ENCODE measurements at regions not wholly inside any gene's neighbourhood (a gene's known extent, or its start where the extent isn't known, plus 50 kb on each side); places are given as distances from the start of the nearest gene placed in this dataset.

DNA sequence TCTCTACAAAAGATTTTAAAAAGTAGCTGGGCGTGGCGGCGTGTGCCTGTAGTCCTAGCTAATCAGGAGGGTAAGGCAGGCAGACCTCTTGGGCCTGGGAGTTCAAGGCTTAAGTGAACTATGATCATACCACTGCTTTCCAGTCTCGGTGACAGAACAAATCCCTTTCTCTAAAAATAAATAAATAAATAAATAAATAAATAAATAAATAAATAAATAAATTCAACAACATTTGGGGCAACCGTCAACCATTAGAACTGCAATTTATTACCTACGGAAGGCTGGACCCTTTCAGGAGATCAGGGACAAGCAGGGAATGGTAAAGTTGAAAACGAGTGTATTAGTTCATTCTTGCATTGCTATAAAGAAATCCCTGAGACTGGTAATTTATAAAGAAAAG is 136.2 kb upstream of the USP9X start (continued):
- TF ChIP-seq ZNF629 (tag by site-specific recombination; IDR thresholded peaks at IDR 0.05) (no peak), ZNF777 (tag by site-specific recombination; IDR thresholded peaks at IDR 0.05; ENCODE audit: borderline replicate concordance) (no peak), ZNF558 (tag by site-specific recombination; IDR thresholded peaks at IDR 0.05) (0 out of 2 replicates have a peak, but pooled peaks have one; percentile 59), ZXDB (tag by site-specific recombination; IDR thresholded peaks at IDR 0.05) (no peak), ZNF280C (tag by site-specific recombination; IDR thresholded peaks at IDR 0.05) (no peak), ZNF837 (tag by site-specific recombination; IDR thresholded peaks at IDR 0.05) (no peak), ZNF416 (tag by site-specific recombination; IDR thresholded peaks at IDR 0.05) (no peak), ZNF548 (tag by site-specific recombination; IDR thresholded peaks at IDR 0.05) (no peak), KLF16 (tag by site-specific recombination; IDR thresholded peaks at IDR 0.05) (no peak), ZNF324 (tag by site-specific recombination; IDR thresholded peaks at IDR 0.05) (no peak), OSR2 (tag by site-specific recombination; IDR thresholded peaks at IDR 0.05) (no peak), ZNF138 (tag by site-specific recombination; IDR thresholded peaks at IDR 0.05; ENCODE audit: borderline replicate concordance) (no peak), KLF9 (tag by site-specific recombination; IDR thresholded peaks at IDR 0.05; ENCODE audit: low read depth) (no peak), SCRT2 (tag by site-specific recombination; IDR thresholded peaks at IDR 0.05) (no peak), ZNF169 (tag by site-specific recombination; IDR thresholded peaks at IDR 0.05) (no peak), ZNF501 (tag by site-specific recombination; IDR thresholded peaks at IDR 0.05) (no peak), ZNF707 (tag by site-specific recombination; IDR thresholded peaks at IDR 0.05) (no peak), ZNF785 (tag by site-specific recombination; IDR thresholded peaks at IDR 0.05) (no peak), ZNF114 (tag by site-specific recombination; IDR thresholded peaks at IDR 0.05) (no peak), ZNF830 (tag by site-specific recombination; IDR thresholded peaks at IDR 0.05; ENCODE audit: low read depth) (no peak), BCL11B (tag by site-specific recombination; IDR thresholded peaks at IDR 0.05; ENCODE audit: low read depth) (no peak)
- TF ChIP-seq, protein P1, sequence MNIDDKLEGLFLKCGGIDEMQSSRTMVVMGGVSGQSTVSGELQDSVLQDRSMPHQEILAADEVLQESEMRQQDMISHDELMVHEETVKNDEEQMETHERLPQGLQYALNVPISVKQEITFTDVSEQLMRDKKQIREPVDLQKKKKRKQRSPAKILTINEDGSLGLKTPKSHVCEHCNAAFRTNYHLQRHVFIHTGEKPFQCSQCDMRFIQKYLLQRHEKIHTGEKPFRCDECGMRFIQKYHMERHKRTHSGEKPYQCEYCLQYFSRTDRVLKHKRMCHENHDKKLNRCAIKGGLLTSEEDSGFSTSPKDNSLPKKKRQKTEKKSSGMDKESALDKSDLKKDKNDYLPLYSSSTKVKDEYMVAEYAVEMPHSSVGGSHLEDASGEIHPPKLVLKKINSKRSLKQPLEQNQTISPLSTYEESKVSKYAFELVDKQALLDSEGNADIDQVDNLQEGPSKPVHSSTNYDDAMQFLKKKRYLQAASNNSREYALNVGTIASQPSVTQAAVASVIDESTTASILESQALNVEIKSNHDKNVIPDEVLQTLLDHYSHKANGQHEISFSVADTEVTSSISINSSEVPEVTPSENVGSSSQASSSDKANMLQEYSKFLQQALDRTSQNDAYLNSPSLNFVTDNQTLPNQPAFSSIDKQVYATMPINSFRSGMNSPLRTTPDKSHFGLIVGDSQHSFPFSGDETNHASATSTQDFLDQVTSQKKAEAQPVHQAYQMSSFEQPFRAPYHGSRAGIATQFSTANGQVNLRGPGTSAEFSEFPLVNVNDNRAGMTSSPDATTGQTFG (tag by site-specific recombination; IDR thresholded peaks at IDR 0.05; ENCODE audit: borderline replicate concordance): no peak
- TF ChIP-seq, protein P2, sequence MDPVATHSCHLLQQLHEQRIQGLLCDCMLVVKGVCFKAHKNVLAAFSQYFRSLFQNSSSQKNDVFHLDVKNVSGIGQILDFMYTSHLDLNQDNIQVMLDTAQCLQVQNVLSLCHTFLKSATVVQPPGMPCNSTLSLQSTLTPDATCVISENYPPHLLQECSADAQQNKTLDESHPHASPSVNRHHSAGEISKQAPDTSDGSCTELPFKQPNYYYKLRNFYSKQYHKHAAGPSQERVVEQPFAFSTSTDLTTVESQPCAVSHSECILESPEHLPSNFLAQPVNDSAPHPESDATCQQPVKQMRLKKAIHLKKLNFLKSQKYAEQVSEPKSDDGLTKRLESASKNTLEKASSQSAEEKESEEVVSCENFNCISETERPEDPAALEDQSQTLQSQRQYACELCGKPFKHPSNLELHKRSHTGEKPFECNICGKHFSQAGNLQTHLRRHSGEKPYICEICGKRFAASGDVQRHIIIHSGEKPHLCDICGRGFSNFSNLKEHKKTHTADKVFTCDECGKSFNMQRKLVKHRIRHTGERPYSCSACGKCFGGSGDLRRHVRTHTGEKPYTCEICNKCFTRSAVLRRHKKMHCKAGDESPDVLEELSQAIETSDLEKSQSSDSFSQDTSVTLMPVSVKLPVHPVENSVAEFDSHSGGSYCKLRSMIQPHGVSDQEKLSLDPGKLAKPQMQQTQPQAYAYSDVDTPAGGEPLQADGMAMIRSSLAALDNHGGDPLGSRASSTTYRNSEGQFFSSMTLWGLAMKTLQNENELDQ (tag by site-specific recombination; IDR thresholded peaks at IDR 0.05; ENCODE audit: low read depth): no peak
- TF ChIP-seq, protein P3, sequence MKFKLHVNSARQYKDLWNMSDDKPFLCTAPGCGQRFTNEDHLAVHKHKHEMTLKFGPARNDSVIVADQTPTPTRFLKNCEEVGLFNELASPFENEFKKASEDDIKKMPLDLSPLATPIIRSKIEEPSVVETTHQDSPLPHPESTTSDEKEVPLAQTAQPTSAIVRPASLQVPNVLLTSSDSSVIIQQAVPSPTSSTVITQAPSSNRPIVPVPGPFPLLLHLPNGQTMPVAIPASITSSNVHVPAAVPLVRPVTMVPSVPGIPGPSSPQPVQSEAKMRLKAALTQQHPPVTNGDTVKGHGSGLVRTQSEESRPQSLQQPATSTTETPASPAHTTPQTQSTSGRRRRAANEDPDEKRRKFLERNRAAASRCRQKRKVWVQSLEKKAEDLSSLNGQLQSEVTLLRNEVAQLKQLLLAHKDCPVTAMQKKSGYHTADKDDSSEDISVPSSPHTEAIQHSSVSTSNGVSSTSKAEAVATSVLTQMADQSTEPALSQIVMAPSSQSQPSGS (tag by site-specific recombination; IDR thresholded peaks at IDR 0.05; ENCODE audit: low read depth): no peak
- TF ChIP-seq, protein P4, sequence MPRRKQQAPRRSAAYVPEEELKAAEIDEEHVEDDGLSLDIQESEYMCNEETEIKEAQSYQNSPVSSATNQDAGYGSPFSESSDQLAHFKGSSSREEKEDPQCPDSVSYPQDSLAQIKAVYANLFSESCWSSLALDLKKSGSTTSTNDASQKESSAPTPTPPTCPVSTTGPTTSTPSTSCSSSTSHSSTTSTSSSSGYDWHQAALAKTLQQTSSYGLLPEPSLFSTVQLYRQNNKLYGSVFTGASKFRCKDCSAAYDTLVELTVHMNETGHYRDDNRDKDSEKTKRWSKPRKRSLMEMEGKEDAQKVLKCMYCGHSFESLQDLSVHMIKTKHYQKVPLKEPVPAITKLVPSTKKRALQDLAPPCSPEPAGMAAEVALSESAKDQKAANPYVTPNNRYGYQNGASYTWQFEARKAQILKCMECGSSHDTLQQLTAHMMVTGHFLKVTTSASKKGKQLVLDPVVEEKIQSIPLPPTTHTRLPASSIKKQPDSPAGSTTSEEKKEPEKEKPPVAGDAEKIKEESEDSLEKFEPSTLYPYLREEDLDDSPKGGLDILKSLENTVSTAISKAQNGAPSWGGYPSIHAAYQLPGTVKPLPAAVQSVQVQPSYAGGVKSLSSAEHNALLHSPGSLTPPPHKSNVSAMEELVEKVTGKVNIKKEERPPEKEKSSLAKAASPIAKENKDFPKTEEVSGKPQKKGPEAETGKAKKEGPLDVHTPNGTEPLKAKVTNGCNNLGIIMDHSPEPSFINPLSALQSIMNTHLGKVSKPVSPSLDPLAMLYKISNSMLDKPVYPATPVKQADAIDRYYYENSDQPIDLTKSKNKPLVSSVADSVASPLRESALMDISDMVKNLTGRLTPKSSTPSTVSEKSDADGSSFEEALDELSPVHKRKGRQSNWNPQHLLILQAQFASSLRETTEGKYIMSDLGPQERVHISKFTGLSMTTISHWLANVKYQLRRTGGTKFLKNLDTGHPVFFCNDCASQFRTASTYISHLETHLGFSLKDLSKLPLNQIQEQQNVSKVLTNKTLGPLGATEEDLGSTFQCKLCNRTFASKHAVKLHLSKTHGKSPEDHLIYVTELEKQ (tag by site-specific recombination; IDR thresholded peaks at IDR 0.05; ENCODE audit: borderline replicate concordance): no peak
- TF ChIP-seq, protein P5, sequence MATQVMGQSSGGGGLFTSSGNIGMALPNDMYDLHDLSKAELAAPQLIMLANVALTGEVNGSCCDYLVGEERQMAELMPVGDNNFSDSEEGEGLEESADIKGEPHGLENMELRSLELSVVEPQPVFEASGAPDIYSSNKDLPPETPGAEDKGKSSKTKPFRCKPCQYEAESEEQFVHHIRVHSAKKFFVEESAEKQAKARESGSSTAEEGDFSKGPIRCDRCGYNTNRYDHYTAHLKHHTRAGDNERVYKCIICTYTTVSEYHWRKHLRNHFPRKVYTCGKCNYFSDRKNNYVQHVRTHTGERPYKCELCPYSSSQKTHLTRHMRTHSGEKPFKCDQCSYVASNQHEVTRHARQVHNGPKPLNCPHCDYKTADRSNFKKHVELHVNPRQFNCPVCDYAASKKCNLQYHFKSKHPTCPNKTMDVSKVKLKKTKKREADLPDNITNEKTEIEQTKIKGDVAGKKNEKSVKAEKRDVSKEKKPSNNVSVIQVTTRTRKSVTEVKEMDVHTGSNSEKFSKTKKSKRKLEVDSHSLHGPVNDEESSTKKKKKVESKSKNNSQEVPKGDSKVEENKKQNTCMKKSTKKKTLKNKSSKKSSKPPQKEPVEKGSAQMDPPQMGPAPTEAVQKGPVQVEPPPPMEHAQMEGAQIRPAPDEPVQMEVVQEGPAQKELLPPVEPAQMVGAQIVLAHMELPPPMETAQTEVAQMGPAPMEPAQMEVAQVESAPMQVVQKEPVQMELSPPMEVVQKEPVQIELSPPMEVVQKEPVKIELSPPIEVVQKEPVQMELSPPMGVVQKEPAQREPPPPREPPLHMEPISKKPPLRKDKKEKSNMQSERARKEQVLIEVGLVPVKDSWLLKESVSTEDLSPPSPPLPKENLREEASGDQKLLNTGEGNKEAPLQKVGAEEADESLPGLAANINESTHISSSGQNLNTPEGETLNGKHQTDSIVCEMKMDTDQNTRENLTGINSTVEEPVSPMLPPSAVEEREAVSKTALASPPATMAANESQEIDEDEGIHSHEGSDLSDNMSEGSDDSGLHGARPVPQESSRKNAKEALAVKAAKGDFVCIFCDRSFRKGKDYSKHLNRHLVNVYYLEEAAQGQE (tag by site-specific recombination; IDR thresholded peaks at IDR 0.05): peak; percentile 61

Data from HEK293 (cell line).